ENCODE measurements at regions not wholly inside any gene's neighbourhood (a gene's known extent, or its start where the extent isn't known, plus 50 kb on each side); places are given as distances from the start of the nearest gene placed in this dataset.

GRCh38 chr13:104314926-104315535, 1248.8 kb upstream of the SLC10A2 start:
- Mint-ChIP-seq H3K27me3 (ENCODE audit: insufficient read depth) (no peaks in the 10 kb centered on the region), H3K36me3 (ENCODE audit: low read depth) (peaks cover 3% of the 10 kb centered on the region), H3K4me1 (no peaks in the 10 kb centered on the region), H3K9me3 (peaks cover 32% of the 10 kb centered on the region), H3K4me3 (no peak overlapping the region), H3K27ac (no peak overlapping the region)
- H3K27me3 ChIP-seq (ENCODE audit: control insufficient read depth, insufficient read depth, low read length, poor library complexity, severe bottlenecking) = no peaks in the 10 kb centered on the region
- H3K4me3 ChIP-seq (ENCODE audit: low read length) = peak overlapping the region; percentile 70
- 89% methylated on average over 3 of the region's 3 CpGs; no CpG with 5 or more reads in 1 of the 2 experiments for WGBS, 2 experiments (ENCODE audit: insufficient coverage in 1 of 2, insufficient read length in 1 of 2)
- TF ChIP-seq, protein P1, sequence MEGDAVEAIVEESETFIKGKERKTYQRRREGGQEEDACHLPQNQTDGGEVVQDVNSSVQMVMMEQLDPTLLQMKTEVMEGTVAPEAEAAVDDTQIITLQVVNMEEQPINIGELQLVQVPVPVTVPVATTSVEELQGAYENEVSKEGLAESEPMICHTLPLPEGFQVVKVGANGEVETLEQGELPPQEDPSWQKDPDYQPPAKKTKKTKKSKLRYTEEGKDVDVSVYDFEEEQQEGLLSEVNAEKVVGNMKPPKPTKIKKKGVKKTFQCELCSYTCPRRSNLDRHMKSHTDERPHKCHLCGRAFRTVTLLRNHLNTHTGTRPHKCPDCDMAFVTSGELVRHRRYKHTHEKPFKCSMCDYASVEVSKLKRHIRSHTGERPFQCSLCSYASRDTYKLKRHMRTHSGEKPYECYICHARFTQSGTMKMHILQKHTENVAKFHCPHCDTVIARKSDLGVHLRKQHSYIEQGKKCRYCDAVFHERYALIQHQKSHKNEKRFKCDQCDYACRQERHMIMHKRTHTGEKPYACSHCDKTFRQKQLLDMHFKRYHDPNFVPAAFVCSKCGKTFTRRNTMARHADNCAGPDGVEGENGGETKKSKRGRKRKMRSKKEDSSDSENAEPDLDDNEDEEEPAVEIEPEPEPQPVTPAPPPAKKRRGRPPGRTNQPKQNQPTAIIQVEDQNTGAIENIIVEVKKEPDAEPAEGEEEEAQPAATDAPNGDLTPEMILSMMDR (conservative IDR thresholded peaks at IDR 0.05) = no peak
- no peak for DNase-seq
- H3K4me1 ChIP-seq (ENCODE audit: control insufficient read depth, insufficient read depth, low read length) = no peaks in the 10 kb centered on the region
- H3K9me3 ChIP-seq (ENCODE audit: control insufficient read depth, low read length) = peaks cover 43% of the 10 kb centered on the region
- no peaks in the 10 kb centered on the region for H3K36me3 ChIP-seq (ENCODE audit: control insufficient read depth, insufficient read depth, low read length)
- H3K27ac ChIP-seq (ENCODE audit: low read depth, low read length) = no peak overlapping the region
- no peak overlapping the region for H3K9ac ChIP-seq (ENCODE audit: extremely low read depth, low read length, poor library complexity, severe bottlenecking)

- WGBS, 2 experiments (ENCODE audit: insufficient coverage in 1 of 2, insufficient read length in 1 of 2) = no CpG with 5 or more reads among the region's 1 CpG
Observed at GRCh38 chr13:104314321-104314720, 1248.1 kb upstream of the SLC10A2 start.

GRCh38 chr13:104310861-104311260, 1244.6 kb upstream of the SLC10A2 start:
- Histone ChIP-seq H3K9me3 (ENCODE audit: control insufficient read depth, low read length) (peaks cover 46% of the 10 kb centered on the region), H3K4me1 (ENCODE audit: control insufficient read depth, insufficient read depth, low read length) (no peaks in the 10 kb centered on the region), H3K27ac (ENCODE audit: low read depth, low read length) (no peak overlapping the region), H3K36me3 (ENCODE audit: control insufficient read depth, insufficient read depth, low read length) (no peaks in the 10 kb centered on the region), H3K9ac (ENCODE audit: extremely low read depth, low read length, poor library complexity, severe bottlenecking) (no peak overlapping the region), H3K4me3 (ENCODE audit: low read length) (no peak overlapping the region), H3K27me3 (ENCODE audit: control insufficient read depth, insufficient read depth, low read length, poor library complexity, severe bottlenecking) (no peaks in the 10 kb centered on the region)
- TF ChIP-seq, protein P1 (conservative IDR thresholded peaks at IDR 0.05) = no peak
- peaks cover 32% of the 10 kb centered on the region for H3K9me3 Mint-ChIP-seq
- H3K4me3 Mint-ChIP-seq = no peak overlapping the region
- no peak for DNase-seq
- no peaks in the 10 kb centered on the region for H3K4me1 Mint-ChIP-seq
- 62 to 100% methylated on average over 1 to 2 of the region's 2 CpGs for WGBS, 2 experiments (ENCODE audit: insufficient coverage in 1 of 2, insufficient read length in 1 of 2)
- no peak overlapping the region for H3K27ac Mint-ChIP-seq
- peaks cover 3% of the 10 kb centered on the region for H3K36me3 Mint-ChIP-seq (ENCODE audit: low read depth)
- H3K27me3 Mint-ChIP-seq (ENCODE audit: insufficient read depth) = no peaks in the 10 kb centered on the region

More at GRCh38 chr13:104314321-104314720, 1248.1 kb upstream of the SLC10A2 start:
- no peaks in the 10 kb centered on the region for H3K27me3 Mint-ChIP-seq (ENCODE audit: insufficient read depth)
- H3K36me3 Mint-ChIP-seq (ENCODE audit: low read depth) = peaks cover 3% of the 10 kb centered on the region
- H3K4me3 Mint-ChIP-seq = no peak overlapping the region
- Histone ChIP-seq H3K27me3 (ENCODE audit: control insufficient read depth, insufficient read depth, low read length, poor library complexity, severe bottlenecking) (no peaks in the 10 kb centered on the region), H3K4me1 (ENCODE audit: control insufficient read depth, insufficient read depth, low read length) (no peaks in the 10 kb centered on the region), H3K4me3 (ENCODE audit: low read length) (peak overlapping the region; percentile 41), H3K9ac (ENCODE audit: extremely low read depth, low read length, poor library complexity, severe bottlenecking) (no peak overlapping the region), H3K9me3 (ENCODE audit: control insufficient read depth, low read length) (peaks cover 48% of the 10 kb centered on the region), H3K27ac (ENCODE audit: low read depth, low read length) (no peak overlapping the region), H3K36me3 (ENCODE audit: control insufficient read depth, insufficient read depth, low read length) (no peaks in the 10 kb centered on the region)
- peaks cover 32% of the 10 kb centered on the region for H3K9me3 Mint-ChIP-seq
- no peak overlapping the region for H3K27ac Mint-ChIP-seq
- no peaks in the 10 kb centered on the region for H3K4me1 Mint-ChIP-seq
- TF ChIP-seq, protein P1 (conservative IDR thresholded peaks at IDR 0.05) = no peak
- DNase-seq = no peak

Data from endodermal cell (in vitro differentiated cells).